H1 (cell line): ENCODE measurements at regions not wholly inside any gene's neighbourhood (a gene's known extent, or its start where the extent isn't known, plus 50 kb on each side); places are given as distances from the start of the nearest gene placed in this dataset.

Source experiments
- EZH2 ChIP-seq: fragments of 200-600 bp; sonication (generic); IDR thresholded peaks from 2 replicates; pipeline ENCODE4 v1.7.1; 2012; ENCODE audit warnings: low read depth, mild to moderate bottlenecking, moderate library complexity, low read length, inconsistent platforms; ENCODE audit not compliant: severe bottlenecking
- TBP ChIP-seq: IDR thresholded peaks from 2 replicates; pipeline ENCODE4 v1.6.1; 2011; ENCODE audit warnings: low read depth, low read length, improper control_type of control experiment
- ZNF274 ChIP-seq: IDR thresholded peaks from 2 replicates; pipeline ENCODE4 v1.7.0; 2012; ENCODE audit warnings: low read length, borderline replicate concordance; ENCODE audit errors: extremely low read depth

- TF ChIP-seq EZH2 (no peak), ZNF274 (no peak), TBP (no peak)
- TF ChIP-seq, all 59 proteins: peak for 0
Observed at GRCh38 chr1:87763483-87763882, 434.8 kb downstream of the LMO4 start (continued).
